Lower lobe of right lung (tissue), 2 donors: ENCODE measurements at regions not wholly inside any gene's neighbourhood (a gene's known extent, or its start where the extent isn't known, plus 50 kb on each side); places are given as distances from the start of the nearest gene placed in this dataset.

Source experiments
- ATAC-seq, 2 donors: fragments of 200-7000 bp; cut with Tn5 transposase; one replicate each; pipeline ENCODE4 v1.9.1; 2020 to 2022; ENCODE audit warnings: mild to moderate bottlenecking in 2 of 2, moderate library complexity in 2 of 2
- DNase-seq: peaks from one replicate; pipeline ENCODE4 v3.0.0-alpha.2; 2020
- H3K27ac ChIP-seq: fragments of 200-600 bp; one replicate; pipeline ENCODE4 v1.8.0; 2022
- H3K27me3 ChIP-seq: fragments of 200-600 bp; one replicate; pipeline ENCODE4 v1.8.0; 2022; ENCODE audit warnings: low read depth
- H3K36me3 ChIP-seq: fragments of 200-600 bp; one replicate; pipeline ENCODE4 v1.8.0; 2022; ENCODE audit warnings: mild to moderate bottlenecking
- H3K4me1 ChIP-seq: fragments of 200-600 bp; one replicate; pipeline ENCODE4 v1.8.0; 2022
- H3K4me3 ChIP-seq: fragments of 200-600 bp; one replicate; pipeline ENCODE4 v1.8.0; 2022; ENCODE audit warnings: mild to moderate bottlenecking
- H3K9me3 ChIP-seq: fragments of 200-600 bp; one replicate; pipeline ENCODE4 v1.8.0; 2022
- intact Hi-C: fragments of 100-400 bp; cut with DNase I; formaldehyde crosslinking; loops from one replicate; pipeline ENCODE4 v1.11.0; 2022
- TF ChIP-seq, protein P1 (sequence below): fragments of 200-600 bp; IDR thresholded peaks from one replicate; pipeline ENCODE4 v1.8.0; 2022; ENCODE audit warnings: antibody characterized with exemption, mild to moderate bottlenecking
- donor health status: DM: no; HTN: yes; CAD: no; lungs with severe emphysema.

DNA sequence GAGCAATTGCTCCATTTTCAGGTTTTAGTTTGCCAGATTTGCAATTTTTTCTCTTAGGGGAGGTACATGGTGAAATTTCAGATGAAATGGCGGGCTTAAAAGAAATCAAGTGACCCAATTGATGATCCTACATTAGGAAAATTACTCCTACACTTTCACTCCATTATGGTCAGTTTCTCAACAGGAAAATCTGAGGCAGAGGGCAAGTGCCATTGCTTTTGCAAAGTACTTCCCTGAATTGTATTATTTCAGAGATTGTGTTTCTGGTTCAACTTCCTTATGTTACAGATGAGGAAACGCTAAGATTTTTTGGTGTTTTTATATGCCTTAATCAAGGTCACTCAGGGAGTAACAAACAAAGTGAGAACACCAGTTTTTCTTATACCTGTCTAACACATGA, 302.2 kb downstream of the ARAP2 start:
- TF ChIP-seq, protein P1, sequence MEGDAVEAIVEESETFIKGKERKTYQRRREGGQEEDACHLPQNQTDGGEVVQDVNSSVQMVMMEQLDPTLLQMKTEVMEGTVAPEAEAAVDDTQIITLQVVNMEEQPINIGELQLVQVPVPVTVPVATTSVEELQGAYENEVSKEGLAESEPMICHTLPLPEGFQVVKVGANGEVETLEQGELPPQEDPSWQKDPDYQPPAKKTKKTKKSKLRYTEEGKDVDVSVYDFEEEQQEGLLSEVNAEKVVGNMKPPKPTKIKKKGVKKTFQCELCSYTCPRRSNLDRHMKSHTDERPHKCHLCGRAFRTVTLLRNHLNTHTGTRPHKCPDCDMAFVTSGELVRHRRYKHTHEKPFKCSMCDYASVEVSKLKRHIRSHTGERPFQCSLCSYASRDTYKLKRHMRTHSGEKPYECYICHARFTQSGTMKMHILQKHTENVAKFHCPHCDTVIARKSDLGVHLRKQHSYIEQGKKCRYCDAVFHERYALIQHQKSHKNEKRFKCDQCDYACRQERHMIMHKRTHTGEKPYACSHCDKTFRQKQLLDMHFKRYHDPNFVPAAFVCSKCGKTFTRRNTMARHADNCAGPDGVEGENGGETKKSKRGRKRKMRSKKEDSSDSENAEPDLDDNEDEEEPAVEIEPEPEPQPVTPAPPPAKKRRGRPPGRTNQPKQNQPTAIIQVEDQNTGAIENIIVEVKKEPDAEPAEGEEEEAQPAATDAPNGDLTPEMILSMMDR = no peak
- no peaks in the 10 kb centered on the region for H3K36me3 ChIP-seq
- no peaks in the 10 kb centered on the region for H3K4me1 ChIP-seq
- DNase-seq (no peak), ATAC-seq (peak in 1 of 2 donors; percentile 29)
- H3K27ac ChIP-seq = no peak overlapping the region
- H3K4me3 ChIP-seq = no peak overlapping the region
- H3K27me3 ChIP-seq = no peaks in the 10 kb centered on the region
- no peaks in the 10 kb centered on the region for H3K9me3 ChIP-seq
- intact Hi-C loops = no loop called here

DNA sequence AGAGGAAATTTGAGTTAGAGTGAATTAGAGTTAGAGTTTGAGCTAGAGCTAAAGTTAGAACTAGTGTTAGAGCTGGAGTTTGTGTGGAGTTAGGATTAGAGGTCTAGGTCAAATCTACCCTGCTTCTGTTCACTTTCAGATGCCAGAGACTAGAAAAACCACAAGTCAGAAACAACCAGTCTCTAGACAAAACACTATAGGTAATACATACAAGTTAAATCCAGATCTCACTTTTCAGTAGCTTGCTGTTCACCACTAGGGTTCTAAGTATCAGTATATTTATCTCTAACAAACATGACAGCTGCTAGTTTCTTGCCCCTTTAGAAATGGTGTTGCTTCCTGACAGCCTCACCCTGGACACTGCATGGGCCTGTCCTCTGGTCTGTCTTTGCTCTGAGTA, 300.7 kb downstream of the ARAP2 start:
- H3K9me3 ChIP-seq = no peaks in the 10 kb centered on the region
- intact Hi-C loops = no loop called here
- no peak overlapping the region for H3K27ac ChIP-seq
- ATAC-seq = no peak
- DNase-seq = no peak
- no peaks in the 10 kb centered on the region for H3K4me1 ChIP-seq
- TF ChIP-seq, protein P1 = no peak
- H3K27me3 ChIP-seq = no peaks in the 10 kb centered on the region
- H3K4me3 ChIP-seq = no peak overlapping the region
- H3K36me3 ChIP-seq = no peaks in the 10 kb centered on the region

DNA sequence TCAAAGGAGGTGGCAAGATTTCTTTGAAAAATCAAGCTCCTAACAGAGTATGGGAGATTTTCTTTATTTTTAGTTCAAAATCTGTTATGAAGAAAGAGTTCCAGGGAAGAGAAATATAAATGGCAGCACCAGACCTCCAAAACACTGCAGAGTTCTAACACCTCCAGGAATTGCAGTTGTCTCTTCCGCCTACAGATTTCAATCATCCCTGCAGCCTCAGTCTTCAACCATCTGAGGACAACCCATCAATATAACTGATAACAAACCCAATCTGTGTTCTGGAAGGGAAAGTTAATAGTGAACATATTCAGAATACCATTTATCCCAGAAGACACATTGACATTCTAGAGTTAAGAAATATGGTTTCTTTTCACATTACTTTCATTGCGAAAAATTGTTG, 296.1 kb downstream of the ARAP2 start:
- TF ChIP-seq, protein P1 = no peak
- H3K27me3 ChIP-seq = no peaks in the 10 kb centered on the region
- intact Hi-C loops = no loop called here
- H3K27ac ChIP-seq = no peak overlapping the region
- ATAC-seq (no peak), DNase-seq (no peak)
- H3K4me3 ChIP-seq = no peak overlapping the region
- no peaks in the 10 kb centered on the region for H3K36me3 ChIP-seq
- H3K4me1 ChIP-seq = no peaks in the 10 kb centered on the region
- H3K9me3 ChIP-seq = peaks cover 8% of the 10 kb centered on the region

DNA sequence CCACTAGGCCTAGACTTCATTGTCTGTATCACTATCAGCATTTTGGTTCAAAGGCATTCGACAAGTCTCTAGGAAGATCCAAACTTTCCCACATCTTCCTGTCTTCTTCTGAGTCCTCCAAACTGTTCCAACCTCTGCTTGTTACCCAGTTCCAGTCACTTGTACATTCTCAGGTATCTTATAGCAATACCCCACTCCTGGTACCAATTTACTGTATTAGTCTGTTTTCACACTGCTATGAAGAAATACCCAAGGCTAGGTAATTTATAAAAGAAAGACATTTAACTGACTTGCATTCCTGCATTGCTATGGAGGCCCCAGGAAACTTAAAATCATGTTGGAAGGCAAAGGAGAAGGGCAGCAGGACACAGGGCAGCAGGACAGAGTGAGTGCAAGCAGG, 293.9 kb downstream of the ARAP2 start:
- no peak for DNase-seq
- TF ChIP-seq, protein P1 = no peak
- intact Hi-C loops = no loop called here

DNA sequence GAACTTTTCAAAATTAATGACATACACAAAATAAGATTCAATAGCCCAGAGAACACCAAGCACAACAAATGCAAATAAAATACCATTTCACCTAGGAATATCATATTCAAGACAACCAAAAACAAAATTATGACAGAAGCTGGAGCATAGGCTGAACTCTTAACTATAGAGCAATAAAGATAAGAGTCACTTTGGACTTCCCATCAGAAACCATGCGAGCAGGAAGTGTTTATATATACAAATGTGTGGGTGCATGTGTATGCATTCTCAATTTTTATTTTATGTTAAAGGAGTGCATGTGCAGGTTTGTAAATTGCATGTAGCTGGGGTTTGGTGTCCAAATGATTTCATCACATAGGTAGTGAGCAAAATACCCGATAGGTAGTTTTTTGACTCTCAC, 291.6 kb downstream of the ARAP2 start:
- TF ChIP-seq, protein P1 = no peak
- intact Hi-C loops = no loop called here
- ATAC-seq (no peak), DNase-seq (no peak)
- Histone ChIP-seq H3K27ac (no peak overlapping the region), H3K4me3 (no peak overlapping the region), H3K27me3 (no peaks in the 10 kb centered on the region), H3K4me1 (no peaks in the 10 kb centered on the region), H3K9me3 (peaks cover 14% of the 10 kb centered on the region), H3K36me3 (no peaks in the 10 kb centered on the region)

More for the DNA sequence above, 293.9 kb downstream of the ARAP2 start:
- no peak overlapping the region for H3K4me3 ChIP-seq
- H3K27ac ChIP-seq = no peak overlapping the region
- H3K27me3 ChIP-seq = no peaks in the 10 kb centered on the region
- no peak for ATAC-seq
- no peaks in the 10 kb centered on the region for H3K4me1 ChIP-seq
- H3K9me3 ChIP-seq = peaks cover 10% of the 10 kb centered on the region
- H3K36me3 ChIP-seq = no peaks in the 10 kb centered on the region

DNA sequence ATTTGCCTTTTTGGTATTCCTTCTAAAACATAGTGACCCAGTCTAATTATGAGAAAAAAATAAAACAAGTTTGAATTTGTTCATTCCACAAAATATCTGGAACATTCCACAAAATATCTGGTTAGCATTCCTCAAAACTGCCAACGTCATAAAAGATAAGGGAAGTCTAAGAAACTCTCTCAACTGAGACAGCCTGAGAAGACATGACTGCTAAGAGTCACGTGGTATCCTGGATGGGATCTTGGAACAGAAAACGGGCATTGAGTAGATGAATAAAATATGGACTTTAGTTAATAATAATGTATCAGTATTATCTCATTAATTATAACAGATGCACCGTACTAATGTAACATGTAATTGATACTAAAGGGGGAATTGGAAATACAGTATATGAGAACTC, 280.9 kb downstream of the ARAP2 start:
- no peaks in the 10 kb centered on the region for H3K9me3 ChIP-seq
- intact Hi-C loops = no loop called here
- TF ChIP-seq, protein P1 = no peak
- H3K36me3 ChIP-seq = no peaks in the 10 kb centered on the region
- no peak overlapping the region for H3K4me3 ChIP-seq
- ATAC-seq (no peak), DNase-seq (no peak)
- no peaks in the 10 kb centered on the region for H3K27me3 ChIP-seq
- H3K27ac ChIP-seq = no peak overlapping the region
- no peaks in the 10 kb centered on the region for H3K4me1 ChIP-seq
